Erythroblast (primary cell): ENCODE measurements at regions not wholly inside any gene's neighbourhood (a gene's known extent, or its start where the extent isn't known, plus 50 kb on each side); places are given as distances from the start of the nearest gene placed in this dataset.

Experiments
- GATA1 ChIP-seq: IDR thresholded peaks from 2 replicates; pipeline ENCODE4 v1.6.1; 2011; ENCODE audit warnings: low read depth, mild to moderate bottlenecking, control low read depth, low read length, moderate library complexity
- POLR2A ChIP-seq: IDR thresholded peaks from 2 replicates; pipeline ENCODE4 v1.6.1; 2011; ENCODE audit warnings: mild to moderate bottlenecking, low read length

GRCh38 chr3:82081351-82081750 lies 319.9 kb upstream of the GBE1 start:
- TF ChIP-seq POLR2A: no peak
- no peak for TF ChIP-seq GATA1
